WTC11 (cell line): ENCODE measurements at regions not wholly inside any gene's neighbourhood (a gene's known extent, or its start where the extent isn't known, plus 50 kb on each side); places are given as distances from the start of the nearest gene placed in this dataset.

Experiments
- ATAC-seq: fragments of 200-7000 bp; cut with Tn5 transposase; 2 replicates; pipeline ENCODE4 v1.10.0; 2021; ENCODE audit warnings: mild to moderate bottlenecking, moderate library complexity
- CTCF ChIA-PET: fragments of 300-600 bp; sonication (Branson Sonifier 250); formaldehyde crosslinking; loops from one replicate; lab custom pipeline; 2021; ENCODE audit warnings: antibody characterized with exemption; lab: Charles Lee
- POLR2A ChIA-PET: fragments of 350-600 bp; sonication (Branson Sonifier 250); formaldehyde crosslinking; loops from one replicate; lab custom pipeline; 2021; ENCODE audit warnings: antibody characterized with exemption; lab: Charles Lee
- DNase-seq: peaks from one replicate; pipeline ENCODE4 v3.0.0; 2021; ENCODE audit warnings: low spot score
- H3K27ac Mint-ChIP-seq: 2 replicates; pipeline ENCODE4 v1.8.0; 2021; ENCODE audit warnings: mixed read lengths
- H3K27me3 Mint-ChIP-seq: 2 replicates; pipeline ENCODE4 v1.8.0; 2021; ENCODE audit warnings: low read depth, mild to moderate bottlenecking, moderate library complexity, mixed read lengths
- H3K36me3 Mint-ChIP-seq: 2 replicates; pipeline ENCODE4 v1.8.0; 2021; ENCODE audit warnings: mixed read lengths
- H3K4me1 Mint-ChIP-seq: 2 replicates; pipeline ENCODE4 v1.8.0; 2022; ENCODE audit warnings: mixed read lengths
- H3K4me3 Mint-ChIP-seq: 2 replicates; pipeline ENCODE4 v1.8.0; 2021; ENCODE audit warnings: mild to moderate bottlenecking, moderate library complexity, mixed read lengths
- H3K9me3 Mint-ChIP-seq: 2 replicates; pipeline ENCODE4 v1.8.0; 2021; ENCODE audit warnings: mixed read lengths
- CREM ChIP-seq: sonication (generic); formaldehyde crosslinking; IDR thresholded peaks from 2 replicates; pipeline ENCODE4 v1.8.1; 2022; ENCODE audit warnings: mild to moderate bottlenecking, missing genetic modification reagents, moderate library complexity
- EMX1 ChIP-seq: fragments of 250-450 bp; sonication (Bioruptor Pico); IDR thresholded peaks from 2 replicates; pipeline ENCODE4 v1.8.0; 2021; ENCODE audit warnings: mild to moderate bottlenecking
- FOXK1 ChIP-seq: sonication (generic); formaldehyde crosslinking; IDR thresholded peaks from 2 replicates; pipeline ENCODE4 v1.8.0; 2022; ENCODE audit warnings: mild to moderate bottlenecking, moderate library complexity, missing genetic modification reagents
- NFATC4 ChIP-seq: fragments of 250-450 bp; sonication (Bioruptor Pico); IDR thresholded peaks from 2 replicates; pipeline ENCODE4 v1.9.0; 2021; ENCODE audit warnings: mild to moderate bottlenecking
- NR1H2 ChIP-seq: sonication (generic); formaldehyde crosslinking; IDR thresholded peaks from 2 replicates; pipeline ENCODE4 v1.9.0; 2021; ENCODE audit warnings: mild to moderate bottlenecking, moderate library complexity, missing genetic modification reagents
- NR3C1 ChIP-seq: sonication (generic); formaldehyde crosslinking; conservative IDR thresholded peaks from 2 replicates; pipeline ENCODE4 v1.8.1; 2023; ENCODE audit warnings: low read depth, mild to moderate bottlenecking, missing genetic modification reagents
- RELA ChIP-seq: sonication (generic); formaldehyde crosslinking; IDR thresholded peaks from 2 replicates; pipeline ENCODE4 v1.8.1; 2022; ENCODE audit warnings: missing genetic modification reagents, mild to moderate bottlenecking, borderline replicate concordance
- TEAD4 ChIP-seq: sonication (generic); formaldehyde crosslinking; IDR thresholded peaks from 2 replicates; pipeline ENCODE4 v1.8.0; 2022; ENCODE audit warnings: mild to moderate bottlenecking, missing genetic modification reagents
- ZNF121 ChIP-seq: sonication (generic); formaldehyde crosslinking; IDR thresholded peaks from 2 replicates; pipeline ENCODE4 v1.8.0; 2023; ENCODE audit warnings: missing genetic modification reagents
- ZNF219 ChIP-seq: sonication (generic); formaldehyde crosslinking; IDR thresholded peaks from 2 replicates; pipeline ENCODE4 v1.8.0; 2023; ENCODE audit warnings: missing genetic modification reagents, mild to moderate bottlenecking, borderline replicate concordance
- ZNF232 ChIP-seq: sonication (generic); formaldehyde crosslinking; IDR thresholded peaks from 2 replicates; pipeline ENCODE4 v1.8.0; 2022; ENCODE audit warnings: mild to moderate bottlenecking, missing genetic modification reagents
- ZNF671 ChIP-seq: fragments of 250-450 bp; sonication (Bioruptor Pico); IDR thresholded peaks from 2 replicates; pipeline ENCODE4 v1.8.0; 2021; ENCODE audit warnings: mild to moderate bottlenecking
- TF ChIP-seq, protein P1 (sequence below): sonication (generic); formaldehyde crosslinking; IDR thresholded peaks from 2 replicates; pipeline ENCODE4 v1.8.1; 2023; ENCODE audit warnings: mild to moderate bottlenecking, missing genetic modification reagents
- TF ChIP-seq, protein P2 (sequence below): sonication (generic); formaldehyde crosslinking; IDR thresholded peaks from 2 replicates; pipeline ENCODE4 v1.8.1; 2022; ENCODE audit warnings: low read depth, missing genetic modification reagents, borderline replicate concordance
- TF ChIP-seq, protein P3 (sequence below): sonication (generic); formaldehyde crosslinking; IDR thresholded peaks from 2 replicates; pipeline ENCODE4 v1.8.0; 2023; ENCODE audit warnings: missing genetic modification reagents, mild to moderate bottlenecking, borderline replicate concordance
- TF ChIP-seq, protein P4 (sequence below): sonication (generic); formaldehyde crosslinking; IDR thresholded peaks from 2 replicates; pipeline ENCODE4 v1.8.1; 2022; ENCODE audit warnings: mild to moderate bottlenecking, moderate library complexity, missing genetic modification reagents
- TF ChIP-seq, protein P5 (sequence below): sonication (generic); formaldehyde crosslinking; IDR thresholded peaks from 2 replicates; pipeline ENCODE4 v1.8.1; 2022; ENCODE audit warnings: mild to moderate bottlenecking, missing genetic modification reagents, moderate library complexity, borderline replicate concordance
- TF ChIP-seq, protein P6 (sequence below): sonication (generic); formaldehyde crosslinking; IDR thresholded peaks from 2 replicates; pipeline ENCODE4 v1.8.1; 2023; ENCODE audit warnings: mild to moderate bottlenecking, missing genetic modification reagents, moderate library complexity
- TF ChIP-seq, protein P7 (sequence below): sonication (generic); formaldehyde crosslinking; IDR thresholded peaks from 2 replicates; pipeline ENCODE4 v1.8.0; 2022; ENCODE audit warnings: mild to moderate bottlenecking, missing genetic modification reagents
- TF ChIP-seq, protein P8 (sequence below): sonication (generic); formaldehyde crosslinking; IDR thresholded peaks from 2 replicates; pipeline ENCODE4 v1.8.0; 2023; ENCODE audit warnings: mild to moderate bottlenecking, missing genetic modification reagents
- TF ChIP-seq, protein P9 (sequence below): fragments of 250-450 bp; sonication (Bioruptor Pico); conservative IDR thresholded peaks from 2 replicates; pipeline ENCODE4 v1.9.0; 2021; ENCODE audit warnings: mild to moderate bottlenecking

DNA sequence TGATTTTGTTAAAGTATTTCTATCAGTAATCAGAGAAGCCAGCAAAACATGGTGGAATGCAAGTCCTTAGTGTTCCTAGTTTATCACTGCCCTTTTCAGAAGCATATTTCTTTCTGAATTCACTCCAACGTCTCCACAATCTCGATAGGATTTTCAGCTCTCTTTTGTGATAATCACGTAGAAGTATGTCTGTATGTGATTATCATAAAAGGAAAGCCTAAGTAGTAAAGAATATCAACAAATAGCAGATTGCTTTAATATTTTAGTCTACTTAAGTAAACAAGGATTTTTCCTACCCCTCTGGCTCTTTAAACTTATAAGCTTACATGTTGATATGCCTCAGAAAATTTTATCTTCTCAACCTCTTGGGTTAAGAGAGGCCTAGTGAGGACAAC, 147.4 kb upstream of the NUDT4 start (continued):
- TF ChIP-seq ZNF219 (CRISPR knock-in tag) (no peak), ZNF121 (CRISPR knock-in tag) (no peak)
- TF ChIP-seq, protein P1, sequence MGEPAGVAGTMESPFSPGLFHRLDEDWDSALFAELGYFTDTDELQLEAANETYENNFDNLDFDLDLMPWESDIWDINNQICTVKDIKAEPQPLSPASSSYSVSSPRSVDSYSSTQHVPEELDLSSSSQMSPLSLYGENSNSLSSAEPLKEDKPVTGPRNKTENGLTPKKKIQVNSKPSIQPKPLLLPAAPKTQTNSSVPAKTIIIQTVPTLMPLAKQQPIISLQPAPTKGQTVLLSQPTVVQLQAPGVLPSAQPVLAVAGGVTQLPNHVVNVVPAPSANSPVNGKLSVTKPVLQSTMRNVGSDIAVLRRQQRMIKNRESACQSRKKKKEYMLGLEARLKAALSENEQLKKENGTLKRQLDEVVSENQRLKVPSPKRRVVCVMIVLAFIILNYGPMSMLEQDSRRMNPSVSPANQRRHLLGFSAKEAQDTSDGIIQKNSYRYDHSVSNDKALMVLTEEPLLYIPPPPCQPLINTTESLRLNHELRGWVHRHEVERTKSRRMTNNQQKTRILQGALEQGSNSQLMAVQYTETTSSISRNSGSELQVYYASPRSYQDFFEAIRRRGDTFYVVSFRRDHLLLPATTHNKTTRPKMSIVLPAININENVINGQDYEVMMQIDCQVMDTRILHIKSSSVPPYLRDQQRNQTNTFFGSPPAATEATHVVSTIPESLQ (CRISPR knock-in tag), result no peak
- TF ChIP-seq, protein P2, sequence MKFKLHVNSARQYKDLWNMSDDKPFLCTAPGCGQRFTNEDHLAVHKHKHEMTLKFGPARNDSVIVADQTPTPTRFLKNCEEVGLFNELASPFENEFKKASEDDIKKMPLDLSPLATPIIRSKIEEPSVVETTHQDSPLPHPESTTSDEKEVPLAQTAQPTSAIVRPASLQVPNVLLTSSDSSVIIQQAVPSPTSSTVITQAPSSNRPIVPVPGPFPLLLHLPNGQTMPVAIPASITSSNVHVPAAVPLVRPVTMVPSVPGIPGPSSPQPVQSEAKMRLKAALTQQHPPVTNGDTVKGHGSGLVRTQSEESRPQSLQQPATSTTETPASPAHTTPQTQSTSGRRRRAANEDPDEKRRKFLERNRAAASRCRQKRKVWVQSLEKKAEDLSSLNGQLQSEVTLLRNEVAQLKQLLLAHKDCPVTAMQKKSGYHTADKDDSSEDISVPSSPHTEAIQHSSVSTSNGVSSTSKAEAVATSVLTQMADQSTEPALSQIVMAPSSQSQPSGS, result no peak
- TF ChIP-seq, protein P3, sequence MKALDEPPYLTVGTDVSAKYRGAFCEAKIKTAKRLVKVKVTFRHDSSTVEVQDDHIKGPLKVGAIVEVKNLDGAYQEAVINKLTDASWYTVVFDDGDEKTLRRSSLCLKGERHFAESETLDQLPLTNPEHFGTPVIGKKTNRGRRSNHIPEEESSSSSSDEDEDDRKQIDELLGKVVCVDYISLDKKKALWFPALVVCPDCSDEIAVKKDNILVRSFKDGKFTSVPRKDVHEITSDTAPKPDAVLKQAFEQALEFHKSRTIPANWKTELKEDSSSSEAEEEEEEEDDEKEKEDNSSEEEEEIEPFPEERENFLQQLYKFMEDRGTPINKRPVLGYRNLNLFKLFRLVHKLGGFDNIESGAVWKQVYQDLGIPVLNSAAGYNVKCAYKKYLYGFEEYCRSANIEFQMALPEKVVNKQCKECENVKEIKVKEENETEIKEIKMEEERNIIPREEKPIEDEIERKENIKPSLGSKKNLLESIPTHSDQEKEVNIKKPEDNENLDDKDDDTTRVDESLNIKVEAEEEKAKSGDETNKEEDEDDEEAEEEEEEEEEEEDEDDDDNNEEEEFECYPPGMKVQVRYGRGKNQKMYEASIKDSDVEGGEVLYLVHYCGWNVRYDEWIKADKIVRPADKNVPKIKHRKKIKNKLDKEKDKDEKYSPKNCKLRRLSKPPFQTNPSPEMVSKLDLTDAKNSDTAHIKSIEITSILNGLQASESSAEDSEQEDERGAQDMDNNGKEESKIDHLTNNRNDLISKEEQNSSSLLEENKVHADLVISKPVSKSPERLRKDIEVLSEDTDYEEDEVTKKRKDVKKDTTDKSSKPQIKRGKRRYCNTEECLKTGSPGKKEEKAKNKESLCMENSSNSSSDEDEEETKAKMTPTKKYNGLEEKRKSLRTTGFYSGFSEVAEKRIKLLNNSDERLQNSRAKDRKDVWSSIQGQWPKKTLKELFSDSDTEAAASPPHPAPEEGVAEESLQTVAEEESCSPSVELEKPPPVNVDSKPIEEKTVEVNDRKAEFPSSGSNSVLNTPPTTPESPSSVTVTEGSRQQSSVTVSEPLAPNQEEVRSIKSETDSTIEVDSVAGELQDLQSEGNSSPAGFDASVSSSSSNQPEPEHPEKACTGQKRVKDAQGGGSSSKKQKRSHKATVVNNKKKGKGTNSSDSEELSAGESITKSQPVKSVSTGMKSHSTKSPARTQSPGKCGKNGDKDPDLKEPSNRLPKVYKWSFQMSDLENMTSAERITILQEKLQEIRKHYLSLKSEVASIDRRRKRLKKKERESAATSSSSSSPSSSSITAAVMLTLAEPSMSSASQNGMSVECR (CRISPR knock-in tag), result no peak
- TF ChIP-seq, protein P4, sequence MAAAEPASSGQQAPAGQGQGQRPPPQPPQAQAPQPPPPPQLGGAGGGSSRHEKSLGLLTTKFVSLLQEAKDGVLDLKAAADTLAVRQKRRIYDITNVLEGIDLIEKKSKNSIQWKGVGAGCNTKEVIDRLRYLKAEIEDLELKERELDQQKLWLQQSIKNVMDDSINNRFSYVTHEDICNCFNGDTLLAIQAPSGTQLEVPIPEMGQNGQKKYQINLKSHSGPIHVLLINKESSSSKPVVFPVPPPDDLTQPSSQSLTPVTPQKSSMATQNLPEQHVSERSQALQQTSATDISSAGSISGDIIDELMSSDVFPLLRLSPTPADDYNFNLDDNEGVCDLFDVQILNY (CRISPR knock-in tag), result no peak
- TF ChIP-seq, protein P5, sequence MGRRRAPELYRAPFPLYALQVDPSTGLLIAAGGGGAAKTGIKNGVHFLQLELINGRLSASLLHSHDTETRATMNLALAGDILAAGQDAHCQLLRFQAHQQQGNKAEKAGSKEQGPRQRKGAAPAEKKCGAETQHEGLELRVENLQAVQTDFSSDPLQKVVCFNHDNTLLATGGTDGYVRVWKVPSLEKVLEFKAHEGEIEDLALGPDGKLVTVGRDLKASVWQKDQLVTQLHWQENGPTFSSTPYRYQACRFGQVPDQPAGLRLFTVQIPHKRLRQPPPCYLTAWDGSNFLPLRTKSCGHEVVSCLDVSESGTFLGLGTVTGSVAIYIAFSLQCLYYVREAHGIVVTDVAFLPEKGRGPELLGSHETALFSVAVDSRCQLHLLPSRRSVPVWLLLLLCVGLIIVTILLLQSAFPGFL, result no peak
- TF ChIP-seq, protein P6, sequence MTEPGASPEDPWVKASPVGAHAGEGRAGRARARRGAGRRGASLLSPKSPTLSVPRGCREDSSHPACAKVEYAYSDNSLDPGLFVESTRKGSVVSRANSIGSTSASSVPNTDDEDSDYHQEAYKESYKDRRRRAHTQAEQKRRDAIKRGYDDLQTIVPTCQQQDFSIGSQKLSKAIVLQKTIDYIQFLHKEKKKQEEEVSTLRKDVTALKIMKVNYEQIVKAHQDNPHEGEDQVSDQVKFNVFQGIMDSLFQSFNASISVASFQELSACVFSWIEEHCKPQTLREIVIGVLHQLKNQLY (CRISPR knock-in tag), result no peak
- TF ChIP-seq, protein P7, sequence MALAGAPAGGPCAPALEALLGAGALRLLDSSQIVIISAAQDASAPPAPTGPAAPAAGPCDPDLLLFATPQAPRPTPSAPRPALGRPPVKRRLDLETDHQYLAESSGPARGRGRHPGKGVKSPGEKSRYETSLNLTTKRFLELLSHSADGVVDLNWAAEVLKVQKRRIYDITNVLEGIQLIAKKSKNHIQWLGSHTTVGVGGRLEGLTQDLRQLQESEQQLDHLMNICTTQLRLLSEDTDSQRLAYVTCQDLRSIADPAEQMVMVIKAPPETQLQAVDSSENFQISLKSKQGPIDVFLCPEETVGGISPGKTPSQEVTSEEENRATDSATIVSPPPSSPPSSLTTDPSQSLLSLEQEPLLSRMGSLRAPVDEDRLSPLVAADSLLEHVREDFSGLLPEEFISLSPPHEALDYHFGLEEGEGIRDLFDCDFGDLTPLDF (CRISPR knock-in tag), result no peak

DNA sequence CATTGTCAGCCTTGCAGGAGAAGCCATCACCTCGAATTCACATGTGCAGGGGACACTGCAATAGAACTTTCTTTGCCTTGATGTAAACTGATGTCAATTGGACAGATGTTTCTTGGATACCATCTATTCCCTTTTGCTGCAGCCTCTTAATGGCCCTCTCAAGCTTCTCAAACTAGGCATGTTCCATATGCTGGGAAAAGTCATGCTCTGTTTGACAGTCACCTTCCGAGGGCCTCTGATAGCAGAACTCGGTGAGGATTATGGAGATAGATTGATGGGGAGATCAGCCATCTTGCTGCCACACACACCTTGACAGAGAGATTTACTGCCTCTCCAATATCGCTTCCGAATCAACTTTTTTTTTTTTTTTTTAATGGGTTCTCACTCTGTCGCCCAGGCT, 145.8 kb upstream of the NUDT4 start:
- DNase-seq (no peak), ATAC-seq (no peak)
- Mint-ChIP-seq H3K9me3 (peaks cover 32% of the 10 kb centered on the region), H3K36me3 (peaks cover 16% of the 10 kb centered on the region), H3K4me1 (peaks cover 13% of the 10 kb centered on the region), H3K4me3 (no peak overlapping the region), H3K27me3 (peaks cover 3% of the 10 kb centered on the region), H3K27ac (no peak overlapping the region)
- POLR2A ChIA-PET, result no interaction called here
- CTCF ChIA-PET, result no interaction called here
- TF ChIP-seq NFATC4 (CRISPR knock-in tag) (no peak), FOXK1 (CRISPR knock-in tag) (no peak), CREM (no peak), TEAD4 (CRISPR knock-in tag) (no peak), RELA (CRISPR knock-in tag) (no peak), ZNF671 (no peak), EMX1 (CRISPR knock-in tag) (no peak), NR1H2 (CRISPR knock-in tag) (no peak), NR3C1 (no peak), ZNF232 (CRISPR knock-in tag) (no peak)
- TF ChIP-seq, protein P8, sequence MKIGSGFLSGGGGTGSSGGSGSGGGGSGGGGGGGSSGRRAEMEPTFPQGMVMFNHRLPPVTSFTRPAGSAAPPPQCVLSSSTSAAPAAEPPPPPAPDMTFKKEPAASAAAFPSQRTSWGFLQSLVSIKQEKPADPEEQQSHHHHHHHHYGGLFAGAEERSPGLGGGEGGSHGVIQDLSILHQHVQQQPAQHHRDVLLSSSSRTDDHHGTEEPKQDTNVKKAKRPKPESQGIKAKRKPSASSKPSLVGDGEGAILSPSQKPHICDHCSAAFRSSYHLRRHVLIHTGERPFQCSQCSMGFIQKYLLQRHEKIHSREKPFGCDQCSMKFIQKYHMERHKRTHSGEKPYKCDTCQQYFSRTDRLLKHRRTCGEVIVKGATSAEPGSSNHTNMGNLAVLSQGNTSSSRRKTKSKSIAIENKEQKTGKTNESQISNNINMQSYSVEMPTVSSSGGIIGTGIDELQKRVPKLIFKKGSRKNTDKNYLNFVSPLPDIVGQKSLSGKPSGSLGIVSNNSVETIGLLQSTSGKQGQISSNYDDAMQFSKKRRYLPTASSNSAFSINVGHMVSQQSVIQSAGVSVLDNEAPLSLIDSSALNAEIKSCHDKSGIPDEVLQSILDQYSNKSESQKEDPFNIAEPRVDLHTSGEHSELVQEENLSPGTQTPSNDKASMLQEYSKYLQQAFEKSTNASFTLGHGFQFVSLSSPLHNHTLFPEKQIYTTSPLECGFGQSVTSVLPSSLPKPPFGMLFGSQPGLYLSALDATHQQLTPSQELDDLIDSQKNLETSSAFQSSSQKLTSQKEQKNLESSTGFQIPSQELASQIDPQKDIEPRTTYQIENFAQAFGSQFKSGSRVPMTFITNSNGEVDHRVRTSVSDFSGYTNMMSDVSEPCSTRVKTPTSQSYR (CRISPR knock-in tag), result no peak
- TF ChIP-seq, protein P9, sequence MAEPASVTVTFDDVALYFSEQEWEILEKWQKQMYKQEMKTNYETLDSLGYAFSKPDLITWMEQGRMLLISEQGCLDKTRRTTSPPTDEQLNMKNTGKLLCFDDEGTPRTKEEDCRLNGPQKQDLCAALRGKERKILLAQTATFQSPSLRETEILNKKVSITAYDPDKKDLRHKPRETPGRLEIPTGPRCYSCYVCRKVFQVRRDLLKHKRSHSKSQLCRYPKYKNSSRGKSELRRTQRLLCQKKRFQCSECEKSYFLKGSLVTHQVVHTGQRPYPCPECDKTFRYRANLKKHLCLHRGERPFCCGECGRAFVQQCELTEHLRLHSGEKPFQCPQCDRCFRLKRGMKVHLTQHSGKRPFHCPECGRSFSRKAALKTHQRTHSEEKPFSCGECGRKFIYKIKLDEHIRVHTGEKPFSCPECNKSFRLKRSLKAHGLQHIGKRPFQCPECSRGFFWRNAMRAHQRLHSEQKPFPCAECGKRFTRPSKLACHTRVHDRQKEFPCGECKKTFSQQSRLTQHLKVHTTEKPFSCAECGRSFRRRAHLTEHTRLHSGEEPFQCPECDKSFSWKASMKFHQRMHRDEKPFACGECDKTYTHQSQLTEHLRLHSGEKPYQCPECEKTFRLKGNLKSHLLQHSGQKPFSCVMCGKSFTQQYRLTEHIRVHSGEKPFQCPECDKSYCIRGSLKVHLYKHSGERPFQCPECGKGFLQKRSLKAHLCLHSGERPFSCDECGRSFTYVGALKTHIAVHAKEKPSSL (CRISPR knock-in tag), result no peak
